HepG2 (cell line): ENCODE measurements at regions not wholly inside any gene's neighbourhood (a gene's known extent, or its start where the extent isn't known, plus 50 kb on each side); places are given as distances from the start of the nearest gene placed in this dataset.

Experiments used
- ATAC-seq: fragments of 200-7000 bp; cut with Tn5 transposase; 3 replicates; pipeline ENCODE4 v1.9.1; 2020; ENCODE audit warnings: mild to moderate bottlenecking, moderate library complexity
- BruUV-seq: library from RNA; stranded (reverse); fragments of 400-500 nt; replicated peaks from 2 replicates; lab custom pipeline; 2021; lab: Mats Ljungman, UMichigan
- CTCF ChIA-PET: fragments of 300-600 bp; formaldehyde crosslinking; extraction: SDS; loops from one replicate; lab custom pipeline; 2021; ENCODE audit warnings: low total read pairs, inconsistent platforms, low intra/inter-chr PET ratio; lab: Yijun Ruan, JAX
- POLR2A ChIA-PET: fragments of 350-600 bp; sonication (Branson Sonifier 250); formaldehyde crosslinking; loops from one replicate; lab custom pipeline; 2020; ENCODE audit warnings: antibody characterized with exemption, inconsistent platforms; lab: Yijun Ruan, JAX
- DNase-seq: peaks from one replicate; pipeline ENCODE4 v3.0.0-alpha.2; 2015; ENCODE audit warnings: low spot score
- FAIRE-seq: peaks from 3 replicates; lab custom pipeline; 2011; peaks lifted over from hg19 to GRCh38; lab: Jason Lieb, UNC
- H2AFZ ChIP-seq: one replicate; pipeline ENCODE4 v1.6.1; 2011; ENCODE audit warnings: low read length, inconsistent platforms
- H3K27ac ChIP-seq: fragments of 300-600 bp; 3 replicates; pipeline ENCODE4 v1.8.0; 2011; ENCODE audit warnings: mixed run types, mild to moderate bottlenecking, mixed read lengths, low read length, inconsistent platforms; ENCODE audit not compliant: insufficient read depth; ENCODE audit errors: extremely low read length
- H3K27me3 ChIP-seq, 2 experiments: fragments of 200-600 bp in 1 of 2; 2 replicates in 1 of 2; 3 replicates in 1 of 2; pipeline versions ENCODE4 v1.6.0 to v1.8.0; 2011; ENCODE audit warnings: low read length in 2 of 2, mild to moderate bottlenecking in 2 of 2, moderate library complexity in 2 of 2, inconsistent platforms in 1 of 2; ENCODE audit not compliant: insufficient read depth in 2 of 2, control insufficient read depth in 1 of 2
- H3K36me3 ChIP-seq, 2 experiments: fragments of 200-600 bp in 1 of 2; replicated peaks in 1 of 2; 2 replicates in 1 of 2; 3 replicates in 1 of 2; pipeline versions ENCODE4 v1.5.1 to v1.8.0; 2011; ENCODE audit warnings: low read length in 2 of 2, inconsistent platforms in 1 of 2; ENCODE audit not compliant: insufficient read depth in 2 of 2, control insufficient read depth in 1 of 2
- H3K4me1 ChIP-seq: 2 replicates; pipeline ENCODE4 v1.5.1; 2012; ENCODE audit warnings: low read length, inconsistent platforms; ENCODE audit not compliant: insufficient read depth
- H3K4me2 ChIP-seq: 2 replicates; pipeline ENCODE4 v1.6.0; 2011; ENCODE audit warnings: low read depth, low read length, inconsistent platforms
- H3K4me3 ChIP-seq, 3 experiments: fragments of 200-600 bp in 1 of 3; sonication (generic), shearing (Covaris generic) in 1 of 3; replicated peaks in 1 of 3; 2 replicates each; pipeline ENCODE4 v1.5.1; 2011 to 2016; ENCODE audit warnings: low read length in 3 of 3, inconsistent platforms in 2 of 3, low read depth in 2 of 3, mild to moderate bottlenecking in 2 of 3, control low read depth in 1 of 3, mixed read lengths in 1 of 3; ENCODE audit not compliant: insufficient read depth in 1 of 3
- H3K79me2 ChIP-seq: one replicate; pipeline ENCODE4 v1.6.1; 2011; ENCODE audit warnings: low read length, inconsistent platforms; ENCODE audit not compliant: insufficient read depth
- H3K9ac ChIP-seq: 2 replicates; pipeline ENCODE4 v1.6.0; 2011; ENCODE audit warnings: mild to moderate bottlenecking, low read depth, low read length, inconsistent platforms; ENCODE audit not compliant: insufficient read depth
- H3K9me3 ChIP-seq: 2 replicates; pipeline ENCODE4 v1.5.1; 2012; ENCODE audit warnings: mild to moderate bottlenecking, low read length
- H4K20me1 ChIP-seq: 2 replicates; pipeline ENCODE4 v1.6.0; 2011; ENCODE audit warnings: inconsistent platforms, mild to moderate bottlenecking, low read length, moderate library complexity; ENCODE audit not compliant: insufficient read depth
- GABPA ChIP-seq, 2 experiments: IDR thresholded peaks; 2 replicates each; pipeline ENCODE4 v1.6.1; 2011 to 2016; ENCODE audit warnings: low read depth in 2 of 2, low read length in 1 of 2, missing biosample characterization in 1 of 2, missing genetic modification characterization in 1 of 2
- NPAS2 ChIP-seq: sonication (generic); formaldehyde crosslinking; IDR thresholded peaks from 2 replicates; pipeline ENCODE4 v1.8.0; 2022; ENCODE audit warnings: mild to moderate bottlenecking, missing genetic modification reagents, borderline replicate concordance
- PITX1 ChIP-seq: sonication (generic); formaldehyde crosslinking; IDR thresholded peaks from 2 replicates; pipeline ENCODE4 v1.5.1; 2020; ENCODE audit warnings: mild to moderate bottlenecking, missing genetic modification reagents
- ZNF556 ChIP-seq: sonication (generic); formaldehyde crosslinking; IDR thresholded peaks from 2 replicates; pipeline ENCODE4 v1.4.0; 2020; ENCODE audit warnings: mild to moderate bottlenecking, missing genetic modification reagents, borderline replicate concordance
- WGBS: methylation state at CpG from one replicate; pipeline ENCODE4 v1.1.6; 2017; ENCODE audit warnings: low lambda C conversion rate; 5-methylcytosine and 5-hydroxymethylcytosine counted together
- in situ Hi-C: cut with HindIII; loops from 2 replicates; pipeline ENCODE4 v1.10.0; 2017; ENCODE audit warnings: low pct_unique_long_range_greater_than_20kb; ENCODE audit not compliant: extremely low pct_ligation_motif_present
- intact Hi-C: fragments of 100-400 bp; cut with micrococcal nuclease; formaldehyde crosslinking; loops from one replicate; pipeline ENCODE4 v1.10.0; 2022; ENCODE audit not compliant: unreplicated experiment
- small RNA-seq, 3 experiments: library from RNA; depleted of rRNA; stranded (forward); fragments of <200 nt; gene quantifications; one replicate each; pipeline ENCODE3, GENCODE V24; 2012; ENCODE audit warnings: low read depth in 2 of 3, low replicate concordance in 1 of 3; ENCODE audit not compliant: insufficient read length in 3 of 3, insufficient read depth in 2 of 3
- TF ChIP-seq, protein P1 (sequence below): sonication (generic); formaldehyde crosslinking; IDR thresholded peaks from 2 replicates; pipeline ENCODE4 v1.9.0; 2022; ENCODE audit warnings: low read depth, missing genetic modification reagents

DNA sequence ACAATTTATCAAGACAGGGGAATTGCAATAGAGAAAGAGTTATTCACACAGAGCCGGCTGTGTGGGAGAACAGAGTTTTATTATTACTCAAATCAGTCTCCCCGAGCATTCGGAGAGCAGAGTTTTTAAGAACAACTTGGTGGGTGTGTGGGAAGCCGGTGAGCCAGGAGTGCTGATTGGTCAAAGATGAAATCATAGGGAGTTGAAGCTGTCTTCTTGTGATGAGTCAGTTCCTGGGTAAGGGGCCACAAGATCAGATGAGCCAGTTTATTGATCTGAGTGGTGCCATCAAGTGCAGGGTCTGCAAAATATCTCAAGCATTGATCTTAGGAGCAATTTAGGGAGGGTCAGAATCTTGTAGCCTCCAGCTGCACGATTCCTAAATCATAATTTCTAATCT lies 50.0 kb upstream of the ECI2 start:
- FAIRE-seq, result no peak
- no peak for ATAC-seq
- DNase-seq, result no peak
- Histone ChIP-seq H3K9ac (no peak overlapping the region), H3K36me3 (no peaks in the 10 kb centered on the region), H2AFZ (no peak overlapping the region), H3K79me2 (no peaks in the 10 kb centered on the region), H3K4me3 (no peak overlapping the region), H3K4me2 (no peak overlapping the region), H4K20me1 (no peaks in the 10 kb centered on the region), H3K4me1 (no peaks in the 10 kb centered on the region), H3K27me3 (peaks cover 2 to 43% of the 10 kb centered on the region in 2 experiments; a peak in 4 of 5 replicates), H3K9me3 (no peaks in the 10 kb centered on the region), H3K27ac (no peak overlapping the region)
- 26% methylated on average over 5 of the region's 5 CpGs for WGBS
- intact Hi-C loops (no loop called here), in situ Hi-C loops (no loop called here)
- TF ChIP-seq PITX1 (CRISPR knock-in tag), result no peak
- TF ChIP-seq, protein P1, sequence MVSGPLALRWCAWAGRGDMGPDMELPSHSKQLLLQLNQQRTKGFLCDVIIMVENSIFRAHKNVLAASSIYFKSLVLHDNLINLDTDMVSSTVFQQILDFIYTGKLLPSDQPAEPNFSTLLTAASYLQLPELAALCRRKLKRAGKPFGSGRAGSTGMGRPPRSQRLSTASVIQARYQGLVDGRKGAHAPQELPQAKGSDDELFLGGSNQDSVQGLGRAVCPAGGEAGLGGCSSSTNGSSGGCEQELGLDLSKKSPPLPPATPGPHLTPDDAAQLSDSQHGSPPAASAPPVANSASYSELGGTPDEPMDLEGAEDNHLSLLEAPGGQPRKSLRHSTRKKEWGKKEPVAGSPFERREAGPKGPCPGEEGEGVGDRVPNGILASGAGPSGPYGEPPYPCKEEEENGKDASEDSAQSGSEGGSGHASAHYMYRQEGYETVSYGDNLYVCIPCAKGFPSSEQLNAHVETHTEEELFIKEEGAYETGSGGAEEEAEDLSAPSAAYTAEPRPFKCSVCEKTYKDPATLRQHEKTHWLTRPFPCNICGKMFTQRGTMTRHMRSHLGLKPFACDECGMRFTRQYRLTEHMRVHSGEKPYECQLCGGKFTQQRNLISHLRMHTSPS (CRISPR knock-in tag), result no peak
- TF ChIP-seq NPAS2 (CRISPR knock-in tag), result no peak
- no peak for TF ChIP-seq GABPA (IDR thresholded peaks at IDR 0.05; ENCODE audit: low read depth, low read length)
- no peak for TF ChIP-seq GABPA (CRISPR knock-in tag; IDR thresholded peaks at IDR 0.05; ENCODE audit: low read depth)
- TF ChIP-seq ZNF556, result no peak
- no TSS peak for BruUV-seq
- ChIA-PET POLR2A (no interaction called here), CTCF (no interaction called here)

Small RNA genes lying in the stretch of these regions (small RNA-seq; reads per million reads assigned to genes)
- gene AL133393.1 (0 reads per million in 3 experiments), gene RNA5SP202 (0 to 2.9 (median 0) reads per million in 3 experiments)
